C4-2B (cell line): ENCODE measurements at regions not wholly inside any gene's neighbourhood (a gene's known extent, or its start where the extent isn't known, plus 50 kb on each side); places are given as distances from the start of the nearest gene placed in this dataset.

Experiments
- CTCF ChIP-seq: fragments of 450-650 bp; conservative IDR thresholded peaks from 2 replicates; pipeline ENCODE4 v1.5.1; 2017; ENCODE audit warnings: mild to moderate bottlenecking
- ZFX ChIP-seq: fragments of 450-650 bp; IDR thresholded peaks from 2 replicates; pipeline ENCODE4 v1.6.1; 2017

GRCh38 chr11:27907091-27907490, 200.9 kb downstream of the KIF18A start:
- TF ChIP-seq CTCF, result no peak
- TF ChIP-seq ZFX, result no peak
